Heart right ventricle (tissue), 16 donors: ENCODE measurements at regions not wholly inside any gene's neighbourhood (a gene's known extent, or its start where the extent isn't known, plus 50 kb on each side); places are given as distances from the start of the nearest gene placed in this dataset.

Experiments used
- ATAC-seq, 8 donors: fragments of 200-7000 bp; cut with Tn5 transposase; one replicate each; pipeline ENCODE4 v1.9.1; 2020; ENCODE audit warnings: mild to moderate bottlenecking in 8 of 8, moderate library complexity in 8 of 8, moderate number of reproducible peaks in 1 of 8
- DNase-seq, 2 donors: peaks; one replicate each; pipeline ENCODE4 v3.0.0-alpha.2; 2020
- H3K27ac ChIP-seq, 10 donors: fragments of 200-600 bp; sonication (generic) in 2 of 10; one replicate each; pipeline versions ENCODE4 v1.5.0 to v1.8.0; 2020 to 2022; ENCODE audit warnings: mild to moderate bottlenecking in 3 of 10
- H3K27me3 ChIP-seq, 7 donors: fragments of 200-600 bp; one replicate each; pipeline ENCODE4 v1.8.0; 2021 to 2022; ENCODE audit warnings: mild to moderate bottlenecking in 2 of 7
- H3K36me3 ChIP-seq, 9 donors: fragments of 200-600 bp; sonication (generic) in 1 of 9; one replicate each; pipeline versions ENCODE4 v1.5.0 to v1.8.0; 2020 to 2022; ENCODE audit warnings: mild to moderate bottlenecking in 2 of 9
- H3K4me1 ChIP-seq, 9 donors: fragments of 200-600 bp; sonication (generic) in 1 of 9; one replicate each; pipeline versions ENCODE4 v1.5.0 to v1.8.0; 2020 to 2022; ENCODE audit warnings: mild to moderate bottlenecking in 4 of 9
- H3K4me3 ChIP-seq, 10 donors: fragments of 200-600 bp; sonication (generic) in 2 of 10; one replicate each; pipeline versions ENCODE4 v1.5.0 to v1.8.0; 2020 to 2022; ENCODE audit warnings: mild to moderate bottlenecking in 7 of 10, moderate library complexity in 2 of 10
- H3K9me3 ChIP-seq, 11 donors: fragments of 200-600 bp in 10 of 11; sonication (generic) in 2 of 11; one replicate each; pipeline versions ENCODE4 v1.5.0 to v1.8.0; 2013 to 2022; ENCODE audit warnings: mild to moderate bottlenecking in 2 of 11, control low read depth in 1 of 11, moderate library complexity in 1 of 11
- CTCF ChIP-seq, 9 donors: fragments of 200-600 bp; sonication (generic) in 2 of 9; IDR thresholded peaks; one replicate each; pipeline versions ENCODE4 v1.5.0 to v1.8.0; 2021 to 2022; ENCODE audit warnings: antibody characterized with exemption in 9 of 9, mild to moderate bottlenecking in 5 of 9, moderate library complexity in 1 of 9
- WGBS, 2 donors: extraction: QIAGEN DNeasy Blood & Tissue Kit; methylation state at CpG; one replicate each; pipeline ENCODE4 v1.1.7; 2013; ENCODE audit warnings: inconsistent platforms in 1 of 2; 5-methylcytosine and 5-hydroxymethylcytosine counted together
- intact Hi-C, 10 donors: fragments of 100-400 bp; cut with DNase I; formaldehyde crosslinking; loops; one replicate each; pipeline versions ENCODE4 v1.11.1 to v1.14.2; 2022
- donor health status: Arrhythmogenic right ventricular cardiomyopathy.
- donor health status: ischemic (EF 13 %, LVEDD 7.1; RV severe dilation, severe dysfunction).
- donor health status: healthy with polysubstance abuse.
- donor health status: DM: no; HTN: yes; CAD: no.
- donor health status: DM: no; HTN: no; CAD: no.
- donor health status: ischemic (EF 25% LVEDD 6.9; RV normal size, moderate dysfunction).
- donor health status: ischemic (EF 25% LVEDD 5.7; RV mildly dilated, moderate dysfunction).
- donor health status: healthy.
- donor health status: DM: yes; HTN: yes; CAD: no.
- donor health status: Ischemic cardiomyopathy.
- donor health status: ischemic (EF 35%, LVEDD 5.7; RV mildly dilated, moderate dysfunction).
- donor health status: nonischemic (EF 11% LVEDD 7.7; RV severe dilation, severe dysfunction).
- donor health status: DM: yes; HTN: yes; CAD: no.
- donor health status: PGD.
- donor health status: ischemic (EF 29% LVEDD 5.4; RV normal size, mild dysfunction).
- donor health status: nonischemic (EF 23%, LVEDD 6.1; RV moderate dilation, normal function).

- 26 to 27% methylated on average over 3 of the region's 3 CpGs for WGBS, 2 donors
- no peaks in the 10 kb centered on the region for H3K9me3 ChIP-seq
- intact Hi-C loops, result no loop called here
- DNase-seq (no peak), ATAC-seq (no peak)
- H3K4me3 ChIP-seq, result no peak overlapping the region
- H3K4me1 ChIP-seq, result peaks cover 0 to 12% (median 0%) of the 10 kb centered on the region in 9 donors
- no peaks in the 10 kb centered on the region for H3K27me3 ChIP-seq
- no peak for TF ChIP-seq CTCF (IDR thresholded peaks at IDR 0.05)
- no peak overlapping the region for H3K27ac ChIP-seq
- no peaks in the 10 kb centered on the region for H3K36me3 ChIP-seq
Measured at GRCh38 chr4:119679251-119679650, 50.6 kb upstream of the PDE5A start.

GRCh38 chr4:119678761-119679160, 50.2 kb upstream of the PDE5A start:
- ATAC-seq, result no peak
- Histone ChIP-seq H3K4me3 (no peak overlapping the region), H3K27ac (no peak overlapping the region), H3K36me3 (no peaks in the 10 kb centered on the region), H3K9me3 (no peaks in the 10 kb centered on the region), H3K27me3 (no peaks in the 10 kb centered on the region), H3K4me1 (peaks cover 0 to 9% (median 0%) of the 10 kb centered on the region in 9 donors)
- intact Hi-C loops, result no loop called here
- no peak for DNase-seq
- WGBS, 2 donors, result 70 to 87% methylated on average over 1 of the region's 1 CpG
- TF ChIP-seq CTCF (IDR thresholded peaks at IDR 0.05), result no peak
